SK-N-DZ (cell line): ENCODE measurements at regions not wholly inside any gene's neighbourhood (a gene's known extent, or its start where the extent isn't known, plus 50 kb on each side); places are given as distances from the start of the nearest gene placed in this dataset.

Experiments
- DNase-seq: peaks from one replicate; pipeline ENCODE4 v3.0.0-alpha.2; 2015; ENCODE audit warnings: low spot score

DNA sequence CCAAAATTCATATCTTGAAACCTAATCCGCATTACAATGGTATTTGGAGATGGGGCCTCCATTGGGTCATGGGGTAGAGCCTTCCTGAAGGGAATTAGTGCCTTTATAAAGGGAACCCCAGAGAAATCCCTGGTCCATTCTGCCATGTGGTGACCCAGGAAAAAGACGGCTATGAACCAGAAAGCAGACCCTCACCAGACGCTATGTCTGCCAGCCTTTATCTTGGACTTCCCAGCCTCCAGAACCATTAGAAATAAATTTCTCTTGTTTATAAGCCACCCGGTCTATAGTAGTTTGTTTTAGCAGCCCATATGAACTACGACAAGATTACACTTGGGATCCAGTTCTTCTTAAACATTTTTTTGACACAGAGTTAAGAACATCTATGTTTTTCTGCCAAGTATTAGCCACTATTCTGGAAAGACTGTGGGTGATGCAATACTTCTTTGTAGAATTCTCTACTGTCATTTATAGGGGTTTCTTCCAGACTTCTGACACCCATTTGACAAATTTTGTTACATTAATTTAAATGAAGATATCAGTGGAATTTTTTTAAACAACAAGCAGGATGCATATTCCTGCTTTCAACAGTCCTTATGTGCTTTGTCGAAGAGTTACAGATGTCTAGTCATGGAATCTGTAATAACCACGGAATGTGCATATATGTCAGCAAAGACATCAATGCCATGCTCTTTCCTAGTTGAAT lies 572.4 kb downstream of the NR2F1-AS1 start:
- no peak for DNase-seq

DNA sequence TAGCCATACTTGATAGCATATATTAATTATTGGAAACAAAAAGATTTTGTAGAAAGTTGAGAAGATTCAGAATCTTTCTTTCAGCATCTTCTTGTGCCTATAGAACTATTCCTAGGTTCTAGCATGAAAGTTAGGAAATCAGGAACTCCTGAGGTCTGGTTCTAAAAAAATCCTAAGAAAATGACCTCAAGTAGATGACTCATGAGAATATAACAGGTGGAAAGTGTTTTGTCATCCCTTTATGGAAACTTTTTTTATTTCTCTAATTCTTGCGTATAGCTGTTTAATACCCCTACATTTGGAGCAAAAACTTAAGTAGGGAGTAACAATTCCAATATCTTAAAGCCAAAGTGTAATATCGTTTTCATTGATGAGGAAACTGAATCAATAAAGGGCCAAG lies 574.1 kb downstream of the NR2F1-AS1 start:
- no peak for DNase-seq

DNA sequence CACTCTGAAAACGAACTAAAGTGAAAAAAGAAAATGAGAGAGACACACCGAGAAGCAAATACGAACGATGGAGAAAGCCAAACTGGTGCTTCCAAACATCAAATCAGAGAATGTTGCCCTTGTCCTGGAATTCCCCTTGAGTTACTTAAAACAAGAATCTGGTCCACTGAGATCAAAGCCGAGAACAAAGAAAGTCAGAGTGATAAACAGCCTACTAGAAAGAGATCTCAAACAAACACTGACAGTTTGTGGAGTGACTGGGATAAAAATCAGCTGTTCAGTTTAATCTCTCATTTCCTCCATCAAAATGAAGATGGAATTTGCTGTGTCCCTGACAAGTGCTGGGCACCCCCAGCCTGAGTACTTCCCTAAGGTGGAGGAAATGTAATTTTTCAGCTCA lies 582.6 kb downstream of the NR2F1-AS1 start:
- DNase-seq: no peak

DNA sequence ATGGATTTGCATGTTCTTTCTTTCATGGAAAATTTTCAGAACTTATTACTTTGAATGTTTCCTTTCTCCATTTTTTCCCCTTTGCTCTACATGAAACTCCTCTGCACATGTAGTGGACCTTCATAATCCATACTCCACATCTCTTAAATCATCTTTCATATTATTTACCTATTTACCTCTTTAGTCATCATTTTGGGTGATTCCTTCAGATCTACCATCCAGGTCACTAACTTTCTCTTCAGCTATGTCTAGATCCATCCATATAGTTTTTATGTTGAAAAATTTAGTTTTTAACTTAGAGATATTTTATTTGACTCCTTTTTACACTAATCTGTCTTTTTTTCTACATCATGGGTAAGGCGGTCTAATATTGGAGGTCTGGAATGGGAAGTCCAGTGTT lies 586.6 kb downstream of the NR2F1-AS1 start:
- no peak for DNase-seq

DNA sequence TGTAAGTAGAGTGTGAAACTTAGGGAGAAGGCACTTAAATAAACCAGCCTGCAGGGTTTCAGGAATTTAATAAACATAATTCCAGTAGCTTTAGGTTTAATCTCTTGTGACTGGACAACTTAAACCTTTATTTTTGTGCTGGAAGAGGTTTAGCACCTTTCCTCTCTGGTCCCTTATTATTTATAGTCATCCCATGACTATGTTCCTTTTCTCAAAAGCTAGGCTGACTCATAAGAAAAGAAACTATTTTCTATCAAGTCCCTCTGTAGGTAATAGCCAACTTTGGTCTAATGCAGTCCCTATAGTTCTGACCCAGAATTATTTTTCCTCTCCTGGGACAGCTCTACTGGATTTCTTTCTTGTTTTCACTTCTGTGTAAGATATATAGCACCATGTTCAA lies 588.9 kb downstream of the NR2F1-AS1 start:
- DNase-seq: no peak

DNA sequence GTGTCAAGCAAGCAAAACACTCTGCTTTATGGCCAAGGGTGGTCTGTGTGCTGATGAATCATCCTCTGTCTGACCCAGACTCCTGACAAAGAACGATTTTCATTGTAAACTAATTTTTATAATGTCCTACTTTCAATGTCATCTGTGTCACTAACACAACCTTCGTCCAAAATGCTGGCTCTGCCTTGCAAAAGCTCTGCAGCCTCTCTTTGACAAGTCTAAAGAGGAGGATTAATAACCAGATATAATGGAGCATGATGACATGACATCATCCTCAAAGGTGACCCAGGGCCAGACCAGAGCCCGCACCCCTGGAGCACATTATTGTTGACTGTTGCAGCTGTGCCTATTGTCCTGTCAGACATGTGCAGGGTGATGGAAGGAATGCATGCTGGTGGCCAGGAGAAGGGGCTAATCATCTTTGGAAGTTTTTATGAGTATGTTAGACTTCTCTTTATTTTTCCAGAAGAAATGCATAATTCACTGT lies 589.4 kb downstream of the NR2F1-AS1 start:
- peak; percentile 5 for DNase-seq

DNA sequence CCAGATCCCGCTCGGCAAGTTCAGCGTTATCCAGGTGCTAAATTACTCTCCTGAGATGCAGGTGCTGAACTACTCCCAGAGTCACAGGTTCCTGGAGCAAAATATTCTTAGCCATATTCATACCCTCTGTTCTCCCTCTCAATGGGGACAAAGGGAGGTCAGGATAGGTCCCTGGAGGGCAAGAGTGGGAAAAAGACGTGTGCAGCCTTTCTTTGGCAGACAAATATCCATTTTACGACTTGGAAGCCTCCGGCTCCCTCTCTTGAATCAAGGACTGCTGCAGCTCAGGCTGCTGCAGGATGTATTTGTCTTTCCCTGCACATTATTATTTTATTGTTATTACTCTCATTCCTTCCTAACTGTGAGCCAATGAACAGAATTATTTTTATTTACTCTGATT lies 590.2 kb downstream of the NR2F1-AS1 start:
- DNase-seq: no peak

DNA sequence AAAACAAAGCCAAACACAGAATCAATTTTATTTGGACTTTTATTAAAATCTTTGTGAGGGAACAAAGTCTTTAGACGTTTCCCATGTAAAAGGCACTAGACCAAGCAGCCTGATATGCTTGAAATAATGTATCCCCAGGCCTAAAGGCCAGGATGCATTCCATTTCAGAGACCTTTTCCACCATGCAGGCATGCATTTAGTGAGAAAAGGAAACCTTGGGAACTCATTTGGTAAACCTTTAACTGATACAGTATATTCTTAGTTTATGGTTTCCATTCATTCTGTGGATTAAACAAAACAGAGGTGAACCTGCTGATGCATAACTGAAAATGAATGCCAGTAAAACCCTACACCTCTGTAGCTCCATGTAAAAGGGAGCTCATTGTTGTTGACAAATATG lies 600.0 kb downstream of the NR2F1-AS1 start:
- no peak for DNase-seq

DNA sequence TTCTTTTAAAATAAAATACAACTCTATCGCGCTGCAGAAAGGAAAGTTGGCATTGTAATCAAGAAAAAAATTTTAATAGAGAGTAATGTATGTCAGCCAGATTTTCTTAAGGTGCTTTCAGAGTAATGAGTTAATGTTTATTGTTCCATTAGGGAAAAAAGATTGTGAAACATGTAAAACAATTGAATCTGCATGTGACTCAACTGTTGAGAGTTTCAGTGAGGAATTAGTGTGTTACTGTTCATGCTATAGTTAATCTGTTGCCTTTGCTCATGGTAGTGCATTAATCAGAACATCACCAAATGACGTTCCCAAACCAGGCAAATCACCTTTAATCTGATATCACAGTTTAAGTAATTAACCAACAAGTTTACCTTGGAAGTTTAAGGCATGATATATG lies 600.5 kb downstream of the NR2F1-AS1 start:
- no peak for DNase-seq

DNA sequence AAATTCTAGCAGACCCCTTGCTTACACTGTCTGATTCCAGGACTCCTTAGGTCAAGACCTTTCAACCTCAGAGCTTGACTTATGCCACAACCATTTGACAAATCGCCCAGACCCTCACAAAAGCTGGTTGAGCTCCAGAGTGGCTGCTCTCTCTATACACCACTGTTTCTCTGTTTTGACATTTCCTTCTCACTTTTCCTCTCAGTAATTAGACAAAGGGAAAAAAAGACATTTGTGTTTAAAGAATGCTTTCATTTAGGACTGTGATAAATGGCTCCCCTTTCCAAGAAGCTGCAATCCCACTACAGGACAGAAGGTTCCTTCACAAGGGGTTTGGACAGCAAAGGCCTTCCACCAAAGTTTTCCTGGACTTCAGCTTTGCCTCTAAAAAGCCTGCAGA lies 601.3 kb downstream of the NR2F1-AS1 start:
- no peak for DNase-seq

DNA sequence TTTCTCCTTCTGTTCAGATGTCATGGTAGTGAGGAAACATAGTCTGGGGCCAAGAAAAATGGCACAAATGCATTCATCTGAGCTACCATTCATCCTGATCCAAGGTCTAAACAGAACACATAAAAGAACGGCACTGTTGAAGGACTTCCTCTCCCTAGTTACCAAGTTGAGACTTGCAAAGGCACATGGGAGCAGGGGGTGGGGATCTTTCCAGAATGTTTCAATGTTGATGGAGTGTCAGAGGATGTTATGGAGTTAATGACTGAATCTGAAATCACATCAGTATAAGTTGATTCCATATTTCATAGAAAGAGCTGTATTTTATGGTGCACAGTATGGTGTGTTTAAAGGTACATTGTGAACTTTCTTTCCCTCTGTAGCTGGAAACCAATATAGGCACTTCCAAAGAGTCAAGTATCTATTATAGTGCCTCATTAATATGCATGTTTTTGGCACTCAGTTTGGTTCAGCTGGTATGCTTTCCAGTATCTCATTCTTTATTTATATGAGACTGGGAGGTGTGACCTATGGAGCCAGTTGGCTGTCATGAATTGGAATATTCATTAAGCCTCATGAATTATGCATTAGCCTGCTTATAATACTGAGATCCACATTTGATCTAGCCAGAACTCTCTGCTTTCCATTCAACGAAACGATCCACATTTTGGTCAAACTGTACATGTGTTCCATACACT lies 603.0 kb downstream of the NR2F1-AS1 start:
- DNase-seq: peak; percentile 17

DNA sequence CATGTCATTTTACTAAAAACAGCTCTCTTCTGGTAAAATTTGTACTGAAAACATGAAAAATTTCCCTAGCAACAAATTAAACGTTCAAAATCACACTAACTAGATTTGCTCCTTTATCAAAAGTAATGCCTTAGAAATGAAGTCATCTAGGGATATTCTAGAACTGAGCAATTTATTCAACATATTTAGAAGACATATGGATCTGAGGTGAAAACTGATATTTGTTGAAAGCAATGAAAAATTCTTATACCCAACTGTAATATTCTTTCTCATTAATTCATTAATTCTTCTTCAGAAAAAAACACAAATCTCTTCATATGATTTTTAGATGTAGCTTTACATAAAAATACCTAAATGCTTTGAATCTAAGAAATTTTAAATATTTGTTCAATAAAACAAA lies 604.9 kb downstream of the NR2F1-AS1 start:
- no peak for DNase-seq

DNA sequence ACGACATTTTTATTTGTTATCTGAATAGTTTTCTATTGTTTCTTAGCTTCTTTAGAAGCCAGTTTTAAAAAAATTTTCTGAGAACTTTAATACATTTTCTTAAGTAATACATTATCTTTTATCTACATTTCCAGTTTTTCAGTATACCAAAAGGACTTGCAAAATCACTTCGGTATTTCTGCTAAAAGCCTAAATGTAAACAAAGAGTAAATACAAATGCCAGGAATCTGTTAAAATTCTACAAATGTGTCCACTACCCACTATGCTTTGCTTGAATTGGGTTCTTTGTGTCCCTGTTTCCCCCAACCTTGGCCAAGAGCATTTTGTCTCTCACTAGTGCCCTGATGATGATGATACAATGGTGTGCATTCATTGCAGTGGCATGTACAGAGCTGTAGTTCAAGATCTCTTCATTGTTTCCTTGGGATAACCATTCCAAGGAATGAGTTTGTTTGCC lies 611.2 kb downstream of the NR2F1-AS1 start:
- DNase-seq: no peak

DNA sequence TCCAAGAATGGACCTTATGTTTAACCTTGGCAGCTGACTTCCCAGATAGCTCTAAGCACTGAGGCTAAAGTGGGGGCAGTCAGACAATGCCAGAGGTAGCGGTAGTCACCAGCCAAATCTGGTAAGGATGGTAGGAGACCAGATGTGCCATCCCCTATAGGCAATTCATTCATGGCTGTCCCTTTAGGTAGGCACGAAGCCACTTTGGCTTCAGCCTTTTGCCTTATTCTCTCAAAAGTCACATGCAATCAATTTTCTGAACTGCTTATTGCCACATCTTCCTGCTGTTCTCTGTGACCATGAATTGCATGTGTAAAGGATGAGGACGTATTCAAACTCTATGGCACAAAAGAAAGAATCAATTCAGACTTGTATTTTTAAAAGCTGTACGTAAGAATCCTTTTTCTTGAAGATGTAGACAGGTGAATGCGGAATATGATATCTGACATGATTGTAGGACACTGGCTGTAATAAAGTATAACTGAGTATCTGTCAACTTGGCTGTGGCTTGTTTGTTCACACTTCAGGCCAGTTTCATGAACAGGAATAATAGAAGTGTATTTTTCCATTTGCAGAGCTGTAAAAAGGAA lies 611.7 kb downstream of the NR2F1-AS1 start:
- DNase-seq: no peak

DNA sequence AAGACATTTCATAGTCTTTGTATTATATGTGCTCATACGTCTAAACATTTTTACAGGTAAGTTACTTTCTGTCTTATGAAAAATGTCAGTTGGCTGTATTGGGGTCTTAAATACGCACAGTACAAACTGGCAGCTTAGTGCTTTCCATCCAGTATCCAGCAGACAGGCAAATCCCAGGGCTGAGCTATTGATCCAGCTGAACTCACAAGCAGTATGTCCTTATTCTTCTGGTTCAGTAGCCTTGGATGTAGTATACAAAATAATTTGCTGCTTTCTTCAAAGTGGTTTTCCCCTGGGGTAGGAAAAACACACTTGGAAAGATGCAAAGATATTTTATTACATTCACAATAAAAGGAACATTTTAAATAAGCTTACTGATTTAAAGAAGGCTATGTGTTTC lies 617.2 kb downstream of the NR2F1-AS1 start:
- no peak for DNase-seq

DNA sequence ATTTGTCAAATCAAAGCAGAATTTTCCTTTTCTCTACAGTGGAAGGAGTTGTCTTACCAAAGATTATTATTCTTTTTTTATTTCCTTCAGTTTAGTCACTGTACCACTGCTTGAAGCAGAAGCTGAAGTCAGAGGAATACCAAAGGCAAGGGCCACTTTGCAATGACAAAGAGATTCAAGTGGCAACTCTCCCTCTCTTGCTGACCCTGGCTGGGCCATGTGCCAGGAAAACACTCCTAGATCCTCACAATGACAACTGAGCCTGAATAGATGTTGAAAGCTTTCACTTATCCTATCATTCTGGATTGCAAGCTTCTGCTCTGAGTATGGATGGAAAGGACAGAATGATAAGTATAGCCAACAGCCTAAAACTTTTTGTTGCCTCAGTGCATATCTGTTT lies 618.3 kb downstream of the NR2F1-AS1 start:
- DNase-seq: no peak

DNA sequence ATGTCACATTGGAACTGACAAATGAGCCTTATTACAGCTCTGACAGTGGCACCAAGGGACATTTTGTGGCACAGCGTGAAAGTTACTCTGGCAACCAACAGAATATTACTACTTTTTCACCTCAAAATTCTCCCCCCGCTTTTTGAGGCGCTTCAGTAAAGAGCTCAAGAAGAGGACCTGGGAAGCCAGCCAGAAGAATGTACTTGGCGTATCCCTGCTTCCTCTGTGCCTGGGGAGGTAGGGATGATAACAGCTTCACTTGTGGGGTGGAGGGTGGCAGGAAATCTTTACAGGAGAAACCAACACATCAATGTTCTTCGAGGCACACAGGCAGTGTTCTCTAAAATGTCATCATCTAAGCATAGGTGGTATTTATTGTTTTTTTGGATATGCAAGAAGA lies 624.1 kb downstream of the NR2F1-AS1 start:
- DNase-seq: no peak

DNA sequence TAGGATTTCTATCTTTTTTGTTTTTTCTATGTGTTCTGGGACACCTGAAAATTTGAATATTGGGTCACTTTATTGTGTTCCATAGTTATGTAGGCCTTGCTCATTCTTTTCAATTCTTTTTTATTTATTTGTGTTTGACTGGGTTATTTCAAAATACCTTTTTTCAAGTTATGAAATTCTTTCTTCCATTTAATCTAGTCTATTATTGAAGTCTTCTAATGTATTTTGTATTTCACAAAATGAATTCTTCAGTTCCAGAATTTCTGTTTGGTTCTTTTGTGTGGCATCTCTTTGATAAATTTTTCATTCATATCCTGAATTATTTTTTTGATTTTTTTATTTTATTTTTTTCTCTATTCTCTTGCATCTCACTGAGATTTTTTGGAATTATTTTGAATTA lies 628.8 kb downstream of the NR2F1-AS1 start:
- DNase-seq: no peak

DNA sequence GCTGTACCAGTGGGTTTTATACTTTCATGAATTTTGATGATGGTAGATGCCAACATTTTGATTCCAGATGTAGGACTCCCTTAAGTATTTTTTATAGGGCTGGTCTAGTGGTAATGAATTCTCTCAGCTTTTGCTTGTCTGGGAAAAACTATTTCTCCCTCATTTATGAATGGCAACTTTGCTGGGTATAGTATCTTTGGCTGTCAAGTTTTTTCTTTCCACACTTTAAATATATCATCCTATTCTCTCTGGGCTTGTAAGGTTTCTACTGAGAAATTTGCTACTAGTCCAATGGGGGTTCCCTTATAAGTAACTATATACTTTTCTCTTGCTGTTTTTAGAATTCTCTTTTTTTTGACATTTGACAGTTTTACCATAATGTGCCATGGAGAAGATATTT lies 629.3 kb downstream of the NR2F1-AS1 start:
- DNase-seq: no peak

DNA sequence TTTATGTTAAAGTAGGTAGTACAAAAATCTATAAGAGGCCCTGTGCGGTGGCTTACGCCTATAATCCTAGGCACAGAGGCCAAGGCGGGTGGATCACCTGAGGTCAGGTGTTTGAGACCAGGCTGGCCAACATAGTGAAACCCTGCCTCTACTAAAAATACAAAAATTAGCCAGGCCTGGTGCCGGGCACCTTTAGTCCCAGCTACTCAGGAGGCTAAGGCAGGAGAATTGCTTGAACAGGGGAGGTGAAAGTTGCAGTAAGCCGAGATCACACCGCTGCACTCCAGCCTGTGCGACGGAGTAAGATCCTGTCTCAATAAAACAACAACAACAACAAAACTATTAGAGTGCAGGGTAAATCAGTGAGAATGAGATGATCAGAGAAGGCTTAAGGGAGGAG lies 634.5 kb downstream of the NR2F1-AS1 start:
- no peak for DNase-seq

DNA sequence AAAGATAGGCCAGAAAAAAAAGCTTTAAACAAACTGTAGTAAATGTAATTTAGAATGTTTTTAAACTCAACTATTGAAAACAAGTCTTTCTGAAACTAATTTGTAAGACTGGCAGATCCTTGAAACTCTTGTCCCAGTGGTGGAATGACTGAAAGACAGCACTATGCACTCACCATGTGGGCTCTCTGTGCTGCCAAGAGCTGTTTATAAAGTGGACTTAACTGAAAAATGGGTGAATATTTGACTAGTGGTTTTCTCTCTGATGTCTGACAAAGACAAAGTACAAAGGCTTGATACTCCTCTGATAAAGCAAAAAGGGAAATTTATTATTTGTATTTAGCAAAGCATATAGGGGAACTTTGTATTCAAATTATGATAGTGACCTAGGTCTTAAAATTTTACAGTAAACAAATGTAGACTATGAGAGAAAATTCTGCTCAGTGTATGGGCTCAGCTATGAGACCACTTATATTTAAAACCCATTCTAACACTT lies 635.4 kb downstream of the NR2F1-AS1 start:
- DNase-seq: no peak

DNA sequence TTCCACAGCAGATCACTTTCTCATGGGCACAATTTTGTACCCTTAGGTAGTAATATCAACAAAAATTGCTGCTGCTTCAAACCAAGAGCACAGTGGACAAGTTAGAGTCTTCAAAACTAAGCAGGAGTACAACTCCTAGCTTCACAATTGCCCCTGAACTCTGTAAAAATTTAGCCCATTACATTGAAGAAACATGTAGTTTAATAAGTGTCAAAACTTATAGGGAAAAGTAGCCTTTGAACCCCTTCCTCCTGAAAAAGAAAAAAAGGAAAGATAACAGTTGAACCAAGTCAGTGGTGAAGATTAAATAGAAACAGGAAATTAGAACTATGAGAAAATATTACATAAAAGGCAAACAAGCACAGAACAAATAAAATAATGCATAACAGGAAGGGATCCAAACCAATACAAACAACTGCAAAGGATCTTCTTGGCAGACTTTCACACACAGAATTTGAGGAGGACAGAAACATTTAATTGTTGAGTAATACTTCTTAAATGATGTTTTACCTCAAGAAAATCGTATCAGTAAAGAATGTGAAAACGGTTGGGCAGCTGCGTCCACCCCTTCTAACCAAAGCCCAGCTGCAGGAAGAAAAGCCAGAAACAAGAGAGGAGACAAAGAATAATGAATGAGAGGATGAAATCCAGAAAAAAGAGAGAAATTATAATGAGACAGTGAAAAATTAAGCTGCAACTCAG lies 636.0 kb downstream of the NR2F1-AS1 start:
- DNase-seq: no peak
